Naive thymus-derived CD4-positive, alpha-beta T cell (primary cell): ENCODE measurements at regions not wholly inside any gene's neighbourhood (a gene's known extent, or its start where the extent isn't known, plus 50 kb on each side); places are given as distances from the start of the nearest gene placed in this dataset.
"Not testable (repeated sequence)": the region's sequence is repeated elsewhere in the genome, so short reads cannot be mapped to it uniquely, and the experiment has no call there.

Source experiments
- ATAC-seq: fragments of 150-1000 bp; cut with Tn5 transposase; 2 replicates; pipeline ENCODE4 v1.10.0; 2021; ENCODE audit warnings: mild to moderate bottlenecking, moderate library complexity
- CTCF ChIA-PET: fragments of 350-600 bp; sonication (Branson Sonifier 250); formaldehyde crosslinking; loops from one replicate; lab custom pipeline; 2021; ENCODE audit warnings: antibody characterized with exemption; lab: Charles Lee
- POLR2A ChIA-PET: fragments of 350-600 bp; sonication (Branson Sonifier 250); formaldehyde crosslinking; loops from one replicate; lab custom pipeline; 2021; ENCODE audit warnings: antibody characterized with exemption, inconsistent platforms; lab: Charles Lee
- DNase-seq, 9 donors: peaks; one replicate each; pipeline versions ENCODE4 v3.0.0 to v3.0.0-alpha.2; 2020 to 2022; ENCODE audit warnings: mixed read lengths in 1 of 9
- H3K27ac ChIP-seq: one replicate; pipeline ENCODE4 v1.7.0; 2013; ENCODE audit warnings: mild to moderate bottlenecking, low read depth, low read length, moderate library complexity
- H3K27me3 ChIP-seq, 2 donors: one replicate each; pipeline ENCODE4 v1.7.0; 2013; ENCODE audit warnings: low read length in 2 of 2, mild to moderate bottlenecking in 2 of 2, moderate library complexity in 2 of 2; ENCODE audit not compliant: control insufficient read depth in 2 of 2, insufficient read depth in 2 of 2
- H3K36me3 ChIP-seq, 3 experiments: 1 replicate in 2 of 3; 2 replicates in 1 of 3; pipeline ENCODE4 v1.7.0; 2013; ENCODE audit warnings: low read length in 3 of 3, mild to moderate bottlenecking in 3 of 3, moderate library complexity in 1 of 3; ENCODE audit not compliant: insufficient read depth in 3 of 3, control insufficient read depth in 2 of 3
- H3K4me1 ChIP-seq, 2 donors: one replicate each; pipeline ENCODE4 v1.7.0; 2013; ENCODE audit warnings: low read length in 2 of 2, mild to moderate bottlenecking in 2 of 2, moderate library complexity in 1 of 2; ENCODE audit not compliant: control insufficient read depth in 2 of 2, insufficient read depth in 2 of 2
- H3K4me3 ChIP-seq: 2 replicates; pipeline ENCODE4 v1.7.0; 2013; ENCODE audit warnings: mild to moderate bottlenecking, low read length
- H3K9me3 ChIP-seq, 3 experiments: 1 replicate in 2 of 3; 2 replicates in 1 of 3; pipeline ENCODE4 v1.7.0; 2013; ENCODE audit warnings: low read length in 3 of 3; ENCODE audit not compliant: control insufficient read depth in 2 of 3
- H3K27ac Mint-ChIP-seq, 9 donors: one replicate each; pipeline ENCODE4 v1.8.0; 2020 to 2022; ENCODE audit warnings: mixed read lengths in 9 of 9, mild to moderate bottlenecking in 8 of 9, moderate library complexity in 5 of 9, inconsistent platforms in 2 of 9
- H3K27me3 Mint-ChIP-seq, 5 donors: one replicate each; pipeline ENCODE4 v1.8.0; 2021 to 2022; ENCODE audit warnings: mixed read lengths in 5 of 5, mild to moderate bottlenecking in 1 of 5
- H3K36me3 Mint-ChIP-seq, 5 donors: one replicate each; pipeline ENCODE4 v1.8.0; 2020 to 2022; ENCODE audit warnings: mixed read lengths in 5 of 5, mild to moderate bottlenecking in 3 of 5, inconsistent platforms in 1 of 5
- H3K4me1 Mint-ChIP-seq, 7 donors: one replicate each; pipeline ENCODE4 v1.8.0; 2020 to 2022; ENCODE audit warnings: mixed read lengths in 7 of 7, mild to moderate bottlenecking in 3 of 7, inconsistent platforms in 1 of 7
- H3K4me3 Mint-ChIP-seq, 10 donors: one replicate each; pipeline ENCODE4 v1.8.0; 2020 to 2022; ENCODE audit warnings: mild to moderate bottlenecking in 10 of 10, mixed read lengths in 10 of 10, moderate library complexity in 6 of 10, inconsistent platforms in 2 of 10
- H3K9me3 Mint-ChIP-seq, 11 donors: one replicate each; pipeline ENCODE4 v1.8.0; 2020 to 2022; ENCODE audit warnings: mixed read lengths in 11 of 11, mild to moderate bottlenecking in 4 of 11, inconsistent platforms in 1 of 11, moderate library complexity in 1 of 11
- intact Hi-C, 2 donors: fragments of 100-400 bp; cut with micrococcal nuclease; formaldehyde crosslinking; loops; one replicate each; pipeline ENCODE4 v1.15.1; 2023

DNA sequence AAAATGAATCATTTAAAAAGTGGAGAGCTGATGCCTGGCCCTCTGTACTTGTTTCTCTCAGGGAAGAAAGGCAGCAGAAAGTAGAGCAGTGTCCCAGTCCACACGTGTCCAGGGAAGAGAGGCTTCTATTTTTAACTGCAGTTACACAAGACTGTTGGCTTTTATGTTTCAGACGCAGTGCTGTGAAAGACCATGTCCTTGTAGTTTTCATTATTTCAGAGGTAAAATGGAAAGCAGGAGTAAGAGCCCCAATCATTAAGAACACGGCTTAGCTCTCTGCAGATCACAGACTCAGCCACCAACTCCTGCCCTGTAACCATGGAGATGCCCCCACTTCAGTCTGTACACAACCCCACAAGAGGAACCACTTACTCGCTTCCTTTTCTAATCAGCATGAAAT, 336.3 kb downstream of the DAD1 start:
- Mint-ChIP-seq H3K4me1 (peaks cover 0 to 2% (median 0%) of the 10 kb centered on the region in 7 donors), H3K27ac (no peak overlapping the region), H3K36me3 (no peaks in the 10 kb centered on the region), H3K9me3 (no peaks in the 10 kb centered on the region), H3K4me3 (no peak overlapping the region), H3K27me3 (no peaks in the 10 kb centered on the region)
- intact Hi-C loops: no loop called here
- POLR2A ChIA-PET: no interaction called here
- H3K27ac ChIP-seq: no peak overlapping the region
- no peaks in the 10 kb centered on the region for H3K4me1 ChIP-seq
- H3K27me3 ChIP-seq: no peaks in the 10 kb centered on the region
- H3K4me3 ChIP-seq: no peak overlapping the region
- DNase-seq (no peak), ATAC-seq (no peak)
- H3K36me3 ChIP-seq: no peaks in the 10 kb centered on the region
- H3K9me3 ChIP-seq: no peaks in the 10 kb centered on the region
- CTCF ChIA-PET: no interaction called here

DNA sequence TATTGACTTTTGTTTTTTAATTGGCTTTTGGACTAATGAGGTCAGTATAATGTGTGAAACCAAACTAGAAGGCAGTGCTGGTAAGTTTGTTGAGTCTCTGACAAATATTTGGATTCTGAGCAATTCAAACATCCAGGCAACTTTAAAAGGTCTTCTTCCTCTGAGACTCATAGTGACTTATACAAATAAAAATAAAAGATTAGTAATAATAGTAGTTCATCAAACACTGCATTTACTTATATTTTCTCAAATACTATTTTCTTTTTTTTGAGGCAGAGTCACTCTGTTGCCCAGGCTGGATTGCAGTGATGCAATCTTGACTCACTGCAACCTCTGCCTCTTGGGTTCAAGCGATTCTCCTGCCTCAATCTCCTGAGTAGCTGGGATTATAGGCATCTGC, 337.9 kb downstream of the DAD1 start:
- CTCF ChIA-PET: no interaction called here
- intact Hi-C loops: no loop called here
- H3K4me3 ChIP-seq: no peak overlapping the region
- H3K9me3 ChIP-seq: no peaks in the 10 kb centered on the region
- no peak overlapping the region for H3K27ac ChIP-seq
- Mint-ChIP-seq H3K27ac (no peak overlapping the region), H3K27me3 (no peaks in the 10 kb centered on the region), H3K36me3 (no peaks in the 10 kb centered on the region), H3K4me3 (no peak overlapping the region), H3K4me1 (peaks cover 0 to 2% (median 0%) of the 10 kb centered on the region in 7 donors), H3K9me3 (no peaks in the 10 kb centered on the region)
- H3K4me1 ChIP-seq: no peaks in the 10 kb centered on the region
- POLR2A ChIA-PET: no interaction called here
- H3K36me3 ChIP-seq: no peaks in the 10 kb centered on the region
- no peaks in the 10 kb centered on the region for H3K27me3 ChIP-seq
- ATAC-seq (no peak), DNase-seq (no peak)

GRCh38 chr14:22249770-22250169, 339.3 kb downstream of the DAD1 start:
- Histone ChIP-seq H3K4me3 (no peak overlapping the region), H3K27me3 (no peaks in the 10 kb centered on the region), H3K27ac (no peak overlapping the region), H3K36me3 (no peaks in the 10 kb centered on the region), H3K4me1 (no peaks in the 10 kb centered on the region), H3K9me3 (no peaks in the 10 kb centered on the region)
- Mint-ChIP-seq H3K4me1 (peaks cover 0 to 2% (median 0%) of the 10 kb centered on the region in 7 donors), H3K27me3 (no peaks in the 10 kb centered on the region), H3K36me3 (no peaks in the 10 kb centered on the region), H3K4me3 (no peak overlapping the region), H3K9me3 (no peaks in the 10 kb centered on the region), H3K27ac (no peak overlapping the region)
- POLR2A ChIA-PET: no interaction called here
- intact Hi-C loops: no loop called here
- DNase-seq (no peak), ATAC-seq (no peak)
- CTCF ChIA-PET: no interaction called here

DNA sequence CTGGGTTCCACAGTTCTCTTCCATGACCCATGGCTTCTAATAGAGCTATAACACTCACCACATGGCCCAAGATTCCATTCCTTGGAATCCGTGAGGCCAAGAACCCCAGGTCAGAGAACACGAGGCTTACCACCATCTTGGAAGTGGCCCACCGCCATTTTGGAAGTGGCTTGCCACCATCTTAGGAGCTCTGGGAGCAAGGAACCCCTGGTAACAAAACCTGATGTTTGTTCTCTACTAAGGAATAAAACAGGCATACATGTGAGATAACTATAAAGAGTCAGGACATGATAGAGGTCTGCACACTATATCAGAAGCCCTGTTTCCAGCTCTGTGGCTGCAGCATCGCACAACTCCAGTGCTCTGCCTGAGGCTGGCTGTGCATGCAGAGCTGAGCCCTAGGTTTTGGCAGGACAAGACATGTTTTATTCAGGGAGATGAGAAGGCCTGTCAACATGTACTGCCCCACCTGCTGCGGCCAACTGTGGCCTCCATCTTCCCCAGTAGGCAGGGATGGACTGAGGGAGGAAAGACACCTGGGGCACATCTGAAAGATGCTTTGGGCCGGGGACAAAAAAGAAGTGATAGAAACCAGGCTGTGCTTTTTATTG, 344.9 kb downstream of the DAD1 start:
- ATAC-seq (no peak), DNase-seq (no peak)
- Mint-ChIP-seq H3K36me3 (no peaks in the 10 kb centered on the region), H3K4me3 (no peak overlapping the region), H3K27ac (no peak overlapping the region), H3K27me3 (no peaks in the 10 kb centered on the region), H3K4me1 (no peaks in the 10 kb centered on the region), H3K9me3 (peaks cover 0 to 3% (median 0%) of the 10 kb centered on the region in 11 donors)
- H3K27ac ChIP-seq: no peak overlapping the region
- POLR2A ChIA-PET: no interaction called here
- H3K27me3 ChIP-seq: no peaks in the 10 kb centered on the region
- no peaks in the 10 kb centered on the region for H3K36me3 ChIP-seq
- CTCF ChIA-PET: no interaction called here
- H3K4me1 ChIP-seq: no peaks in the 10 kb centered on the region
- intact Hi-C loops: no loop called here
- no peaks in the 10 kb centered on the region for H3K9me3 ChIP-seq
- no peak overlapping the region for H3K4me3 ChIP-seq

DNA sequence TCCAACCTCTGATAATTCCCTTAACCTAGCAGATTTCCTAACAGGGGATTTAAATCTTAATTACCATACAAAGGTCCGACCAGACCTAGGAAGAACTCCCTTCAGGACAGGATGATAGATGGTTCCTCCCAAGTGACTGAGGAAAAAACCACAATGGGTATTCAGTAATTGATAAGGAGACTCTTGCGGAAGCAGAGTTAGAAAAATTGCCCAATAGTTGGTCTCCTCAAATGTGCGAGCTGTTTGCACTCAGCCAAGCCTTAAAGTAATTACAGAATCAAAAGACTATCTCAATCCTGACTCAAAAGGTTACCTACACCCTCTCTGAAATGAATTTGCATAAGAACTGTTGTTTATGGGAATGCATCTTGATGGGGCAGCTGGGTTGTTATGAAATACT, 350.7 kb downstream of the DAD1 start:
- H3K4me1 Mint-ChIP-seq, ATAC-seq, intact Hi-C loops, H3K9me3 Mint-ChIP-seq, DNase-seq, CTCF ChIA-PET, H3K4me1 ChIP-seq, H3K27ac ChIP-seq, H3K36me3 Mint-ChIP-seq, H3K36me3 ChIP-seq, H3K27ac Mint-ChIP-seq, H3K4me3 ChIP-seq, POLR2A ChIA-PET, H3K4me3 Mint-ChIP-seq, H3K9me3 ChIP-seq, H3K27me3 ChIP-seq, H3K27me3 Mint-ChIP-seq: not testable (repeated sequence)

- Mint-ChIP-seq H3K36me3 (peaks cover 0 to 1% (median 0%) of the 10 kb centered on the region in 5 donors), H3K27ac (peak overlapping the region in 1 of 9 donors; percentile 73), H3K9me3 (peaks cover 0 to 2% (median 0%) of the 10 kb centered on the region in 11 donors), H3K4me3 (peak overlapping the region in 1 of 10 donors; percentile 32), H3K27me3 (no peaks in the 10 kb centered on the region), H3K4me1 (peaks cover 0 to 30% (median 9%) of the 10 kb centered on the region in 7 donors)
- ATAC-seq (no peak), DNase-seq (no peak)
- ChIA-PET CTCF (no interaction called here), POLR2A (no interaction called here)
- Histone ChIP-seq H3K27me3 (no peaks in the 10 kb centered on the region), H3K27ac (no peak overlapping the region), H3K36me3 (no peaks in the 10 kb centered on the region), H3K4me3 (no peak overlapping the region), H3K9me3 (no peaks in the 10 kb centered on the region), H3K4me1 (no peaks in the 10 kb centered on the region)
- intact Hi-C loops: no loop called here
These were observed 355.6 kb downstream of the DAD1 start for GRCh38 chr14:22233377-22233776.

- intact Hi-C loops: no loop called here
- ATAC-seq: no peak
These were observed 356.1 kb downstream of the DAD1 start for GRCh38 chr14:22232933-22233332.

More at GRCh38 chr14:22232933-22233332, 356.1 kb downstream of the DAD1 start:
- Histone ChIP-seq H3K27ac (no peak overlapping the region), H3K9me3 (no peaks in the 10 kb centered on the region), H3K27me3 (no peaks in the 10 kb centered on the region), H3K4me3 (no peak overlapping the region), H3K36me3 (no peaks in the 10 kb centered on the region), H3K4me1 (no peaks in the 10 kb centered on the region)
- no peaks in the 10 kb centered on the region for H3K27me3 Mint-ChIP-seq
- H3K9me3 Mint-ChIP-seq: peaks cover 0 to 2% (median 0%) of the 10 kb centered on the region in 11 donors
- peaks cover 0 to 1% (median 0%) of the 10 kb centered on the region in 5 donors for H3K36me3 Mint-ChIP-seq
- H3K27ac Mint-ChIP-seq: peak overlapping the region in 2 of 9 donors; percentile 43 to 77
- no peak overlapping the region for H3K4me3 Mint-ChIP-seq
- no peak for DNase-seq
- POLR2A ChIA-PET: no interaction called here
- CTCF ChIA-PET: no interaction called here
- peaks cover 0 to 30% (median 9%) of the 10 kb centered on the region in 7 donors for H3K4me1 Mint-ChIP-seq
